MM.1S (cell line): ENCODE measurements at regions not wholly inside any gene's neighbourhood (a gene's known extent, or its start where the extent isn't known, plus 50 kb on each side); places are given as distances from the start of the nearest gene placed in this dataset.

Experiments used
- DNase-seq: peaks from one replicate; pipeline ENCODE4 v3.0.0-alpha.2; 2015
- H2AFZ ChIP-seq: fragments of 300-600 bp; sonication (generic); 2 replicates; pipeline ENCODE4 v1.6.0; 2016; ENCODE audit warnings: antibody characterized with exemption, low read length
- H3F3A ChIP-seq: fragments of 300-600 bp; sonication (generic); 2 replicates; pipeline ENCODE4 v1.6.1; 2016; ENCODE audit warnings: mild to moderate bottlenecking, antibody characterized with exemption, low read length, moderate library complexity, mixed read lengths; ENCODE audit not compliant: insufficient read depth
- H3K27ac ChIP-seq: fragments of 300-600 bp; sonication (generic); 2 replicates; pipeline ENCODE4 v1.5.1; 2016; ENCODE audit warnings: mild to moderate bottlenecking, low read length
- H3K27me3 ChIP-seq: fragments of 300-600 bp; sonication (generic); replicated peaks from 2 replicates; pipeline ENCODE4 v1.6.0; 2016; ENCODE audit warnings: low read length; ENCODE audit not compliant: insufficient read depth
- H3K36me3 ChIP-seq: fragments of 300-600 bp; sonication (generic); replicated peaks from 2 replicates; pipeline ENCODE4 v1.6.1; 2016; ENCODE audit warnings: mild to moderate bottlenecking, low read length, mixed read lengths; ENCODE audit not compliant: insufficient read depth
- H3K4me1 ChIP-seq: fragments of 300-600 bp; sonication (generic); 2 replicates; pipeline ENCODE4 v1.6.1; 2016; ENCODE audit warnings: low read length, mixed read lengths
- H3K4me2 ChIP-seq: fragments of 300-600 bp; sonication (generic); 2 replicates; pipeline ENCODE4 v1.6.0; 2016; ENCODE audit warnings: low read depth, low read length
- H3K4me3 ChIP-seq: fragments of 300-600 bp; sonication (generic); 2 replicates; pipeline ENCODE4 v1.5.1; 2016; ENCODE audit warnings: low read length, mixed read lengths
- H3K79me2 ChIP-seq: fragments of 300-600 bp; sonication (generic); 2 replicates; pipeline ENCODE4 v1.6.1; 2016; ENCODE audit warnings: mixed run types, low read length, mixed read lengths
- H3K9ac ChIP-seq: fragments of 300-600 bp; sonication (generic); 2 replicates; pipeline ENCODE4 v1.6.1; 2016; ENCODE audit warnings: low read length, mixed read lengths
- H3K9me2 ChIP-seq: fragments of 300-600 bp; sonication (generic); replicated peaks from 2 replicates; pipeline ENCODE4 v1.6.1; 2016; ENCODE audit warnings: mild to moderate bottlenecking, low read length, mixed read lengths; ENCODE audit not compliant: insufficient read depth
- H3K9me3 ChIP-seq: fragments of 300-600 bp; sonication (generic); replicated peaks from 2 replicates; pipeline ENCODE4 v1.6.1; 2016; ENCODE audit warnings: mild to moderate bottlenecking, low read length, mixed read lengths; ENCODE audit not compliant: insufficient read depth
- H4K20me1 ChIP-seq: fragments of 300-600 bp; sonication (generic); 2 replicates; pipeline ENCODE4 v1.6.1; 2016; ENCODE audit warnings: mild to moderate bottlenecking, low read length, moderate library complexity, mixed read lengths; ENCODE audit not compliant: insufficient read depth
- EZH2 ChIP-seq: fragments of 300-600 bp; sonication (generic); optimal IDR thresholded peaks from 2 replicates; pipeline ENCODE3; 2017; ENCODE audit warnings: low read depth, mild to moderate bottlenecking, antibody characterized with exemption, low read length, mixed read lengths
- EZH2phosphoT487 ChIP-seq: fragments of 300-600 bp; sonication (generic); IDR thresholded peaks from 2 replicates; pipeline ENCODE4 v1.6.1; 2018; ENCODE audit warnings: antibody characterized with exemption, low read length
- TF ChIP-seq, protein P1 (sequence below): fragments of 300-600 bp; sonication (generic); IDR thresholded peaks from 2 replicates; pipeline ENCODE4 v1.5.1; 2016; ENCODE audit warnings: antibody characterized with exemption, low read length, mixed read lengths

DNA sequence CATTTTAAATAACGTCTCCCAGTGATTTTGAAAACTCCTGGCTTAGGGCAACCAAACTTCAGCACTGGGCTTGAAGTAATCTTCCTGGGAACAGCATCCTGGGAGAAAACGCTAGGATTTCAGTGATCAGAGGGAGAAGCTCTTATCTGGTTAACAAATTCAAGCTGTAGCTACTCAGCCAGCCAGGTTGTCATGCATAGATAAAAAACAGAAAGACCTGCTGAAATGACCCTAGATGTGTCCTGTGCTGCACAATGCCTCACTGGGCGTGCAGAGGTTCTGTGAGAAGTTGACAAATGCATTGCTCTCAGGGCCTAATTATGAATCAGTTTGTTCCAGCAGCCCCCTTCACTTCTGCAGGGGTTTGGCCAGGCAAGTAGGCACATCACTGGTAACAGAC lies 68.9 kb upstream of the CHCHD3 start:
- Histone ChIP-seq H3K27ac (no peak overlapping the region), H3K4me1 (no peaks in the 10 kb centered on the region), H3K27me3 (no peaks in the 10 kb centered on the region), H3K4me3 (no peak overlapping the region), H3K4me2 (no peak overlapping the region), H3K9me2 (no peaks in the 10 kb centered on the region), H3K79me2 (no peaks in the 10 kb centered on the region), H3K9ac (no peak overlapping the region), H2AFZ (no peak overlapping the region), H3F3A (no peaks in the 10 kb centered on the region), H4K20me1 (no peaks in the 10 kb centered on the region), H3K36me3 (no peaks in the 10 kb centered on the region), H3K9me3 (no peaks in the 10 kb centered on the region)
- no peak for DNase-seq
- TF ChIP-seq EZH2, result no peak
- no peak for TF ChIP-seq EZH2phosphoT487

DNA sequence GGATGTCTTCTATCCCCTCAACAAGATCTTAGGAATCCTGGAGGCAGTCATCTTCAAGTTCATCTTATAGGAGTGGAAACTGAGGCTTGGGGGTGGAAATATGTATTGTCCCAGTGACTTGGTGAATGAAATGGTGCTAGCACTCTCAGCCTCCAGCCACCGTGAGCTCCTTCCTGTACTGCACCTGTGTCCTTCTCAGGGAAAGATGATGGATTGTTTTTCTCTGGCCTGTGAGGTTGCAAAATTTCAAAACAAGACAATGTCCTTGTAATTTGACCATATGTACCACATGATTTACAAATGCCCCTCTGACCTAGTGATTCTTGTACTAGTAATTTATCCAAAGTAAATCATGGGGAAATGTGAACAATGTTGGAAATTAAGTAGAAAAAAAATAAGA lies 71.0 kb upstream of the CHCHD3 start:
- no peaks in the 10 kb centered on the region for H3K9me3 ChIP-seq
- no peak overlapping the region for H3K9ac ChIP-seq
- TF ChIP-seq EZH2phosphoT487 (no peak), EZH2 (no peak)
- TF ChIP-seq, protein P1, sequence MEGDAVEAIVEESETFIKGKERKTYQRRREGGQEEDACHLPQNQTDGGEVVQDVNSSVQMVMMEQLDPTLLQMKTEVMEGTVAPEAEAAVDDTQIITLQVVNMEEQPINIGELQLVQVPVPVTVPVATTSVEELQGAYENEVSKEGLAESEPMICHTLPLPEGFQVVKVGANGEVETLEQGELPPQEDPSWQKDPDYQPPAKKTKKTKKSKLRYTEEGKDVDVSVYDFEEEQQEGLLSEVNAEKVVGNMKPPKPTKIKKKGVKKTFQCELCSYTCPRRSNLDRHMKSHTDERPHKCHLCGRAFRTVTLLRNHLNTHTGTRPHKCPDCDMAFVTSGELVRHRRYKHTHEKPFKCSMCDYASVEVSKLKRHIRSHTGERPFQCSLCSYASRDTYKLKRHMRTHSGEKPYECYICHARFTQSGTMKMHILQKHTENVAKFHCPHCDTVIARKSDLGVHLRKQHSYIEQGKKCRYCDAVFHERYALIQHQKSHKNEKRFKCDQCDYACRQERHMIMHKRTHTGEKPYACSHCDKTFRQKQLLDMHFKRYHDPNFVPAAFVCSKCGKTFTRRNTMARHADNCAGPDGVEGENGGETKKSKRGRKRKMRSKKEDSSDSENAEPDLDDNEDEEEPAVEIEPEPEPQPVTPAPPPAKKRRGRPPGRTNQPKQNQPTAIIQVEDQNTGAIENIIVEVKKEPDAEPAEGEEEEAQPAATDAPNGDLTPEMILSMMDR, result no peak
- no peak for DNase-seq
- H3K4me3 ChIP-seq, result no peak overlapping the region
- no peak overlapping the region for H3K4me2 ChIP-seq
- H3K27ac ChIP-seq, result no peak overlapping the region
- no peaks in the 10 kb centered on the region for H4K20me1 ChIP-seq
- no peaks in the 10 kb centered on the region for H3K4me1 ChIP-seq
- no peaks in the 10 kb centered on the region for H3K79me2 ChIP-seq
- no peaks in the 10 kb centered on the region for H3K9me2 ChIP-seq
- no peak overlapping the region for H2AFZ ChIP-seq
- H3F3A ChIP-seq, result no peaks in the 10 kb centered on the region
- H3K27me3 ChIP-seq, result no peaks in the 10 kb centered on the region
- no peaks in the 10 kb centered on the region for H3K36me3 ChIP-seq

DNA sequence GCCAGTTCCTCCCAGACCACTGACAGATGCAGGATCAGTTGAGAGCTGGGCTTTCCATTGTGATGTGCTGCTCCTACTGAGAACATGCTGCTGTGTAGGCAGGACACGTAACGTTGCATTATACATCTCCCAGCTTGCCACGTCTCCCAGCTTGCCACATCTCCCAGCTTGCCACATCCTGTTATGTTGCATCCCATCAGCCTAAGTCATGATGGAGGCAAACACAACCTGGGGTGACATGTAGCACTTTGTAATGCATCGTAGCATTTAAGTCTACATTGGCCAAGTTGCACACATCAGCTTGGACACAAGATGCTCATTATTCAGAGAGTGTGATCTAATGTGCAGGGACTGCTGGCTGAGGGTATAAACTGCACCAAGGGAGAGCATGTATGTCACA lies 73.3 kb upstream of the CHCHD3 start:
- H3K27me3 ChIP-seq, result no peaks in the 10 kb centered on the region
- TF ChIP-seq, protein P1, result no peak
- TF ChIP-seq EZH2phosphoT487 (no peak), EZH2 (no peak)
- no peak overlapping the region for H3K4me2 ChIP-seq
- H3F3A ChIP-seq, result no peaks in the 10 kb centered on the region
- H3K9me3 ChIP-seq, result no peaks in the 10 kb centered on the region
- H3K4me1 ChIP-seq, result no peaks in the 10 kb centered on the region
- H2AFZ ChIP-seq, result no peak overlapping the region
- H4K20me1 ChIP-seq, result no peaks in the 10 kb centered on the region
- no peaks in the 10 kb centered on the region for H3K79me2 ChIP-seq
- H3K27ac ChIP-seq, result no peak overlapping the region
- no peaks in the 10 kb centered on the region for H3K9me2 ChIP-seq
- DNase-seq, result no peak
- H3K36me3 ChIP-seq, result no peaks in the 10 kb centered on the region
- no peak overlapping the region for H3K4me3 ChIP-seq
- H3K9ac ChIP-seq, result no peak overlapping the region

DNA sequence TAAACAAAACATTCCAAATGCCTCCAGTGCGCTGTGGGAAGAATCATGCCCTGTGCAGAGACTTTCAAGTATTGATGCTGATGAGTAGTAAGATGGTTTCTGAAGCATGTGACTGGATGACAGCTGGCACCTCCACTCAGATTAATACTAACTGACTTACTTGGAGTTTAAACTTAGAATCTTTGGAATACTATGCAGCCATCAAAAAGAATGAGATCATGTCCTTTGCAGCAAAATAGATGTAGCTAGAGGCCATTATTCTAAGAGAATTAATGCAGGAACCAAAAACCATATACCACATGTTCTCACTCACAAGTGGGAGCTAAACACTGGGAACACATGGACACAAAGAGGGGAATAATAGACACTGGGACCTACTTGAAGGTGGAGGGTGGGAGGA lies 73.8 kb upstream of the CHCHD3 start:
- no peaks in the 10 kb centered on the region for H3K36me3 ChIP-seq
- no peaks in the 10 kb centered on the region for H3F3A ChIP-seq
- H3K9ac ChIP-seq, result no peak overlapping the region
- H3K79me2 ChIP-seq, result no peaks in the 10 kb centered on the region
- no peaks in the 10 kb centered on the region for H3K9me3 ChIP-seq
- no peaks in the 10 kb centered on the region for H3K9me2 ChIP-seq
- H3K27ac ChIP-seq, result no peak overlapping the region
- TF ChIP-seq EZH2phosphoT487 (no peak), EZH2 (no peak)
- TF ChIP-seq, protein P1, result no peak
- H3K4me3 ChIP-seq, result no peak overlapping the region
- H3K4me2 ChIP-seq, result no peak overlapping the region
- no peak overlapping the region for H2AFZ ChIP-seq
- H3K27me3 ChIP-seq, result no peaks in the 10 kb centered on the region
- DNase-seq, result no peak
- no peaks in the 10 kb centered on the region for H3K4me1 ChIP-seq
- H4K20me1 ChIP-seq, result no peaks in the 10 kb centered on the region
